M059J (cell line): ENCODE measurements at regions not wholly inside any gene's neighbourhood (a gene's known extent, or its start where the extent isn't known, plus 50 kb on each side); places are given as distances from the start of the nearest gene placed in this dataset.

Experiments used
- DNase-seq: peaks from one replicate; pipeline ENCODE4 v3.0.0-alpha.2; 2012; ENCODE audit warnings: low read depth

GRCh38 chr10:128614016-128614605 is 487.9 kb upstream of the MKI67 start:
- no peak for DNase-seq

- DNase-seq, result no peak
Measured at GRCh38 chr10:128614802-128615553, 488.8 kb upstream of the MKI67 start.

GRCh38 chr10:128617532-128617931 is 491.3 kb upstream of the MKI67 start:
- no peak for DNase-seq

GRCh38 chr10:128622706-128623105 is 496.5 kb upstream of the MKI67 start:
- no peak for DNase-seq

- DNase-seq, result no peak
Measured at GRCh38 chr10:128623776-128624175, 497.6 kb upstream of the MKI67 start.

GRCh38 chr10:128624656-128625530 is 498.7 kb upstream of the MKI67 start:
- DNase-seq, result no peak

- DNase-seq, result peak; percentile 6
Measured at GRCh38 chr10:128625926-128626325, 499.7 kb upstream of the MKI67 start.

- DNase-seq, result no peak
Measured at GRCh38 chr10:128626397-128627000, 500.3 kb upstream of the MKI67 start.

- no peak for DNase-seq
Measured at GRCh38 chr10:128627811-128628210, 501.6 kb upstream of the MKI67 start.

- no peak for DNase-seq
Measured at GRCh38 chr10:128628252-128628651, 502.0 kb upstream of the MKI67 start.

- peak; percentile 82 for DNase-seq
Measured at GRCh38 chr10:128629111-128630096, 503.2 kb upstream of the MKI67 start.

GRCh38 chr10:128630787-128631252 is 504.6 kb upstream of the MKI67 start:
- DNase-seq, result peak; percentile 5

GRCh38 chr10:128631801-128632241 is 505.6 kb upstream of the MKI67 start:
- peak; percentile 13 for DNase-seq

GRCh38 chr10:128632694-128633093 is 506.5 kb upstream of the MKI67 start:
- no peak for DNase-seq

- DNase-seq, result no peak
Measured at GRCh38 chr10:128633864-128634540, 507.8 kb upstream of the MKI67 start.

- DNase-seq, result no peak
Measured at GRCh38 chr10:128642023-128642422, 515.8 kb upstream of the MKI67 start.

- peak; percentile 37 for DNase-seq
Measured at GRCh38 chr10:128642502-128642901, 516.3 kb upstream of the MKI67 start.

- no peak for DNase-seq
Measured at GRCh38 chr10:128643658-128644057, 517.4 kb upstream of the MKI67 start.

- DNase-seq, result no peak
Measured at GRCh38 chr10:128645486-128645885, 519.3 kb upstream of the MKI67 start.

- no peak for DNase-seq
Measured at GRCh38 chr10:128646956-128647355, 520.7 kb upstream of the MKI67 start.
